Lower leg skin (tissue), 3 donors: ENCODE measurements at regions not wholly inside any gene's neighbourhood (a gene's known extent, or its start where the extent isn't known, plus 50 kb on each side); places are given as distances from the start of the nearest gene placed in this dataset.

Experiments
- CTCF ChIP-seq, 3 donors: fragments of 450-650 bp; IDR thresholded peaks; one replicate each; pipeline ENCODE4 v1.5.1; 2016; ENCODE audit warnings: antibody characterized with exemption in 3 of 3, mild to moderate bottlenecking in 3 of 3, moderate library complexity in 2 of 3
- POLR2A ChIP-seq, 2 donors: fragments of 450-650 bp; IDR thresholded peaks; one replicate each; pipeline ENCODE4 v1.6.1; 2016 to 2017; ENCODE audit warnings: antibody characterized with exemption in 2 of 2, mild to moderate bottlenecking in 1 of 2, moderate library complexity in 1 of 2

- no peak for TF ChIP-seq CTCF (IDR thresholded peaks at IDR 0.05)
- TF ChIP-seq POLR2A (IDR thresholded peaks at IDR 0.05), result no peak
Measured at GRCh38 chr16:27627136-27627535, 77.2 kb downstream of the KATNIP start.
